ENCODE measurements at regions not wholly inside any gene's neighbourhood (a gene's known extent, or its start where the extent isn't known, plus 50 kb on each side); places are given as distances from the start of the nearest gene placed in this dataset.

- TF ChIP-seq POLR2A (IDR thresholded peaks at IDR 0.05) (no peak), CTCF (IDR thresholded peaks at IDR 0.05) (no peak)
- DNase-seq = no peak
- Histone ChIP-seq H3K4me1 (replicated peaks in 1 of 2) (no peaks in the 10 kb centered on the region), H3K4me3 (no peak overlapping the region), H3K27me3 (no peaks in the 10 kb centered on the region), H3K27ac (no peak overlapping the region), H3K9me3 (replicated peaks in 1 of 3) (no peaks in the 10 kb centered on the region), H3K36me3 (replicated peaks in 1 of 2) (no peaks in the 10 kb centered on the region)
- intact Hi-C loops (cut with DNase I) = no loop called here
- WGBS, 4 donors = 63 to 100% (median 91%) methylated on average over 1 of the region's 1 CpG
These were observed 145.4 kb downstream of the KIF20B start for GRCh38 chr10:89846786-89847185.

GRCh38 chr10:89852872-89853271, 151.5 kb downstream of the KIF20B start:
- Histone ChIP-seq H3K27me3 (no peaks in the 10 kb centered on the region), H3K36me3 (replicated peaks in 1 of 2) (no peaks in the 10 kb centered on the region), H3K9me3 (replicated peaks in 1 of 3) (no peaks in the 10 kb centered on the region), H3K4me1 (replicated peaks in 1 of 2) (no peaks in the 10 kb centered on the region), H3K27ac (no peak overlapping the region), H3K4me3 (no peak overlapping the region)
- WGBS, 4 donors = 85 to 90% (median 89%) methylated on average over 5 of the region's 5 CpGs
- DNase-seq = no peak
- intact Hi-C loops (cut with DNase I) = no loop called here
- TF ChIP-seq POLR2A (IDR thresholded peaks at IDR 0.05) (no peak), CTCF (IDR thresholded peaks at IDR 0.05) (no peak)

GRCh38 chr10:89853781-89854191, 152.4 kb downstream of the KIF20B start:
- TF ChIP-seq POLR2A (IDR thresholded peaks at IDR 0.05) (no peak), CTCF (IDR thresholded peaks at IDR 0.05) (no peak)
- DNase-seq = no peak
- Histone ChIP-seq H3K27me3 (no peaks in the 10 kb centered on the region), H3K9me3 (replicated peaks in 1 of 3) (no peaks in the 10 kb centered on the region), H3K36me3 (replicated peaks in 1 of 2) (no peaks in the 10 kb centered on the region), H3K4me3 (no peak overlapping the region), H3K4me1 (replicated peaks in 1 of 2) (no peaks in the 10 kb centered on the region), H3K27ac (no peak overlapping the region)
- 66 to 73% (median 68%) methylated on average over 13 to 18 of the region's 18 CpGs for WGBS, 4 donors
- intact Hi-C loops (cut with DNase I) = no loop called here

- Histone ChIP-seq H3K27ac (no peak overlapping the region), H3K4me1 (replicated peaks in 1 of 2) (peaks cover 0 to 3% of the 10 kb centered on the region in 2 donors), H3K9me3 (replicated peaks in 1 of 3) (no peaks in the 10 kb centered on the region), H3K4me3 (no peak overlapping the region), H3K36me3 (replicated peaks in 1 of 2) (no peaks in the 10 kb centered on the region), H3K27me3 (no peaks in the 10 kb centered on the region)
- no peak for DNase-seq
- TF ChIP-seq CTCF (IDR thresholded peaks at IDR 0.05) (no peak), POLR2A (IDR thresholded peaks at IDR 0.05) (no peak)
- intact Hi-C loops (cut with DNase I) = no loop called here
- 32 to 46% (median 38%) methylated on average over 1 of the region's 1 CpG for WGBS, 4 donors
These were observed 156.1 kb downstream of the KIF20B start for GRCh38 chr10:89857431-89858042.

All from adrenal gland (tissue), 9 donors.